OCI-LY3 (cell line): ENCODE measurements at regions not wholly inside any gene's neighbourhood (a gene's known extent, or its start where the extent isn't known, plus 50 kb on each side); places are given as distances from the start of the nearest gene placed in this dataset.
"Not testable (repeated sequence)": the region's sequence is repeated elsewhere in the genome, so short reads cannot be mapped to it uniquely, and the experiment has no call there.

Experiments
- CTCF ChIP-seq: fragments of 200-600, 300-600 bp; sonication (generic); IDR thresholded peaks from 2 replicates; pipeline ENCODE4 v1.5.1; 2014; ENCODE audit warnings: antibody characterized with exemption, low read length, low read depth
- EZH2phosphoT487 ChIP-seq: fragments of 200-600 bp; shearing (Covaris generic); IDR thresholded peaks from 2 replicates; pipeline ENCODE4 v1.6.1; 2018; ENCODE audit warnings: antibody characterized with exemption, mixed run types, low read depth

- not testable (repeated sequence) for TF ChIP-seq CTCF, EZH2phosphoT487
Measured at GRCh38 chr11:122401581-122401980, 253.9 kb upstream of the UBASH3B start.
